ENCODE measurements at regions not wholly inside any gene's neighbourhood (a gene's known extent, or its start where the extent isn't known, plus 50 kb on each side); places are given as distances from the start of the nearest gene placed in this dataset.

- ChIA-PET CTCF (no interaction called here), POLR2A (no interaction called here)
- no CpG with 5 or more reads among the region's 1 CpG for WGBS (ENCODE audit: insufficient coverage)
- no peaks in the 10 kb centered on the region for H3K27me3 ChIP-seq (replicated peaks in 2 of 5; ENCODE audit: control insufficient read depth in 4 of 5, insufficient read depth in 5 of 5, low read length in 4 of 5)
- H3K4me1 ChIP-seq (ENCODE audit: control extremely low read depth in 1 of 4, control insufficient read depth in 4 of 4, insufficient read depth in 4 of 4, low read length in 3 of 4) = no peaks in the 10 kb centered on the region
- H3K36me3 ChIP-seq (ENCODE audit: control insufficient read depth in 4 of 4, insufficient read depth in 4 of 4, low read length in 3 of 4) = no peaks in the 10 kb centered on the region
- H3K9me3 ChIP-seq (ENCODE audit: control extremely low read depth in 1 of 5, control insufficient read depth in 4 of 5, insufficient read depth in 2 of 5, low read depth in 1 of 5, low read length in 4 of 5) = peaks cover 0 to 3% (median 0%) of the 10 kb centered on the region in 5 experiments
- DNase-seq = no peak
- H3K4me3 ChIP-seq (ENCODE audit: control insufficient read depth in 1 of 7, extremely low read depth in 1 of 7, insufficient read depth in 4 of 7, low read depth in 2 of 7, low read length in 6 of 7) = no peak overlapping the region
- no peak overlapping the region for H3K27ac ChIP-seq (ENCODE audit: insufficient read depth in 1 of 2, low read depth in 1 of 2, low read length in 2 of 2, poor library complexity in 1 of 2, severe bottlenecking in 2 of 2)
Observed at GRCh38 chr4:127209580-127210095, 423.1 kb upstream of the INTU start.

- Histone ChIP-seq H3K9me3 (ENCODE audit: control extremely low read depth in 1 of 5, control insufficient read depth in 4 of 5, insufficient read depth in 2 of 5, low read depth in 1 of 5, low read length in 4 of 5) (peaks cover 0 to 3% (median 0%) of the 10 kb centered on the region in 5 experiments), H3K36me3 (ENCODE audit: control insufficient read depth in 4 of 4, insufficient read depth in 4 of 4, low read length in 3 of 4) (no peaks in the 10 kb centered on the region), H3K27me3 (replicated peaks in 2 of 5; ENCODE audit: control insufficient read depth in 4 of 5, insufficient read depth in 5 of 5, low read length in 4 of 5) (no peaks in the 10 kb centered on the region), H3K27ac (ENCODE audit: insufficient read depth in 1 of 2, low read depth in 1 of 2, low read length in 2 of 2, poor library complexity in 1 of 2, severe bottlenecking in 2 of 2) (no peak overlapping the region), H3K4me1 (ENCODE audit: control extremely low read depth in 1 of 4, control insufficient read depth in 4 of 4, insufficient read depth in 4 of 4, low read length in 3 of 4) (no peaks in the 10 kb centered on the region), H3K4me3 (ENCODE audit: control insufficient read depth in 1 of 7, extremely low read depth in 1 of 7, insufficient read depth in 4 of 7, low read depth in 2 of 7, low read length in 6 of 7) (no peak overlapping the region)
- WGBS (ENCODE audit: insufficient coverage) = 80% methylated on average over 1 of the region's 2 CpGs
- ChIA-PET POLR2A (interaction anchor here (0.7 kb wide), 1 partner anchor 111 kb away, joined by 3 read pairs; no protein-coding TSS in a partner anchor), CTCF (no interaction called here)
- no peak for DNase-seq
Observed at GRCh38 chr4:127210893-127211649, 421.7 kb upstream of the INTU start.

GRCh38 chr4:127211650-127212560 is 420.9 kb upstream of the INTU start:
- WGBS (ENCODE audit: insufficient coverage) = 100% methylated on average over 1 of the region's 4 CpGs
- CTCF ChIA-PET = interaction anchor here (1.3 kb wide), 1 partner anchor 17 kb away, joined by 3 read pairs; no protein-coding TSS in a partner anchor
- no peaks in the 10 kb centered on the region for H3K4me1 ChIP-seq (ENCODE audit: control extremely low read depth in 1 of 4, control insufficient read depth in 4 of 4, insufficient read depth in 4 of 4, low read length in 3 of 4)
- H3K36me3 ChIP-seq (ENCODE audit: control insufficient read depth in 4 of 4, insufficient read depth in 4 of 4, low read length in 3 of 4) = no peaks in the 10 kb centered on the region
- H3K4me3 ChIP-seq (ENCODE audit: control insufficient read depth in 1 of 7, extremely low read depth in 1 of 7, insufficient read depth in 4 of 7, low read depth in 2 of 7, low read length in 6 of 7) = no peak overlapping the region
- peaks cover 0 to 3% (median 0%) of the 10 kb centered on the region in 5 experiments for H3K9me3 ChIP-seq (ENCODE audit: control extremely low read depth in 1 of 5, control insufficient read depth in 4 of 5, insufficient read depth in 2 of 5, low read depth in 1 of 5, low read length in 4 of 5)
- no peak for DNase-seq
- no peaks in the 10 kb centered on the region for H3K27me3 ChIP-seq (replicated peaks in 2 of 5; ENCODE audit: control insufficient read depth in 4 of 5, insufficient read depth in 5 of 5, low read length in 4 of 5)
- POLR2A ChIA-PET = interaction anchor here (0.7 kb wide), 1 partner anchor 112 kb away, joined by 3 read pairs; no protein-coding TSS in a partner anchor
- no peak overlapping the region for H3K27ac ChIP-seq (ENCODE audit: insufficient read depth in 1 of 2, low read depth in 1 of 2, low read length in 2 of 2, poor library complexity in 1 of 2, severe bottlenecking in 2 of 2)

GRCh38 chr4:127212701-127213100 is 420.1 kb upstream of the INTU start:
- CTCF ChIA-PET = interaction anchor here (1.3 kb wide), 1 partner anchor 16 kb away, joined by 3 read pairs; no protein-coding TSS in a partner anchor
- Histone ChIP-seq H3K9me3 (ENCODE audit: control extremely low read depth in 1 of 5, control insufficient read depth in 4 of 5, insufficient read depth in 2 of 5, low read depth in 1 of 5, low read length in 4 of 5) (peaks cover 0 to 3% (median 0%) of the 10 kb centered on the region in 5 experiments), H3K36me3 (ENCODE audit: control insufficient read depth in 4 of 4, insufficient read depth in 4 of 4, low read length in 3 of 4) (no peaks in the 10 kb centered on the region), H3K4me1 (ENCODE audit: control extremely low read depth in 1 of 4, control insufficient read depth in 4 of 4, insufficient read depth in 4 of 4, low read length in 3 of 4) (no peaks in the 10 kb centered on the region), H3K27ac (ENCODE audit: insufficient read depth in 1 of 2, low read depth in 1 of 2, low read length in 2 of 2, poor library complexity in 1 of 2, severe bottlenecking in 2 of 2) (no peak overlapping the region), H3K27me3 (replicated peaks in 2 of 5; ENCODE audit: control insufficient read depth in 4 of 5, insufficient read depth in 5 of 5, low read length in 4 of 5) (no peaks in the 10 kb centered on the region), H3K4me3 (ENCODE audit: control insufficient read depth in 1 of 7, extremely low read depth in 1 of 7, insufficient read depth in 4 of 7, low read depth in 2 of 7, low read length in 6 of 7) (no peak overlapping the region)
- no peak for DNase-seq
- POLR2A ChIA-PET = no interaction called here
- 100% methylated on average over 1 of the region's 4 CpGs for WGBS (ENCODE audit: insufficient coverage)

- ChIA-PET POLR2A (no interaction called here), CTCF (no interaction called here)
- no peaks in the 10 kb centered on the region for H3K4me1 ChIP-seq (ENCODE audit: control extremely low read depth in 1 of 4, control insufficient read depth in 4 of 4, insufficient read depth in 4 of 4, low read length in 3 of 4)
- peaks cover 0 to 3% (median 0%) of the 10 kb centered on the region in 5 experiments for H3K9me3 ChIP-seq (ENCODE audit: control extremely low read depth in 1 of 5, control insufficient read depth in 4 of 5, insufficient read depth in 2 of 5, low read depth in 1 of 5, low read length in 4 of 5)
- no peak overlapping the region for H3K27ac ChIP-seq (ENCODE audit: insufficient read depth in 1 of 2, low read depth in 1 of 2, low read length in 2 of 2, poor library complexity in 1 of 2, severe bottlenecking in 2 of 2)
- H3K4me3 ChIP-seq (ENCODE audit: control insufficient read depth in 1 of 7, extremely low read depth in 1 of 7, insufficient read depth in 4 of 7, low read depth in 2 of 7, low read length in 6 of 7) = no peak overlapping the region
- whole genome bisulfite sequencing (ENCODE audit: insufficient coverage) = 80% methylated on average over 1 of the region's 2 CpGs
- H3K36me3 ChIP-seq (ENCODE audit: control insufficient read depth in 4 of 4, insufficient read depth in 4 of 4, low read length in 3 of 4) = no peaks in the 10 kb centered on the region
- no peak for DNase-seq
- H3K27me3 ChIP-seq (replicated peaks in 2 of 5; ENCODE audit: control insufficient read depth in 4 of 5, insufficient read depth in 5 of 5, low read length in 4 of 5) = no peaks in the 10 kb centered on the region
Observed at GRCh38 chr4:127214016-127214415, 418.7 kb upstream of the INTU start.

GRCh38 chr4:127214931-127215330 is 417.8 kb upstream of the INTU start:
- H3K27me3 ChIP-seq (replicated peaks in 2 of 5; ENCODE audit: control insufficient read depth in 4 of 5, insufficient read depth in 5 of 5, low read length in 4 of 5) = no peaks in the 10 kb centered on the region
- H3K4me3 ChIP-seq (ENCODE audit: control insufficient read depth in 1 of 7, extremely low read depth in 1 of 7, insufficient read depth in 4 of 7, low read depth in 2 of 7, low read length in 6 of 7) = no peak overlapping the region
- WGBS (ENCODE audit: insufficient coverage) = no CpG with 5 or more reads among the region's 4 CpGs
- H3K27ac ChIP-seq (ENCODE audit: insufficient read depth in 1 of 2, low read depth in 1 of 2, low read length in 2 of 2, poor library complexity in 1 of 2, severe bottlenecking in 2 of 2) = no peak overlapping the region
- ChIA-PET POLR2A (no interaction called here), CTCF (no interaction called here)
- H3K36me3 ChIP-seq (ENCODE audit: control insufficient read depth in 4 of 4, insufficient read depth in 4 of 4, low read length in 3 of 4) = no peaks in the 10 kb centered on the region
- peaks cover 0 to 3% (median 0%) of the 10 kb centered on the region in 5 experiments for H3K9me3 ChIP-seq (ENCODE audit: control extremely low read depth in 1 of 5, control insufficient read depth in 4 of 5, insufficient read depth in 2 of 5, low read depth in 1 of 5, low read length in 4 of 5)
- H3K4me1 ChIP-seq (ENCODE audit: control extremely low read depth in 1 of 4, control insufficient read depth in 4 of 4, insufficient read depth in 4 of 4, low read length in 3 of 4) = no peaks in the 10 kb centered on the region
- DNase-seq = no peak
